A204.1 (cell line): ENCODE measurements at regions not wholly inside any gene's neighbourhood (a gene's known extent, or its start where the extent isn't known, plus 50 kb on each side); places are given as distances from the start of the nearest gene placed in this dataset.
"Not testable (repeated sequence)": the region's sequence is repeated elsewhere in the genome, so short reads cannot be mapped to it uniquely, and the experiment has no call there.

ENCODE experiments used
- FAIRE-seq: peaks from 2 replicates; lab custom pipeline; 2012; peaks lifted over from hg19 to GRCh38; lab: Jason Lieb, UNC

- no peak for FAIRE-seq
These were observed 111.3 kb upstream of the NDUFV2 start for GRCh38 chr18:8991155-8991554.

GRCh38 chr18:8992500-8992899, 110.0 kb upstream of the NDUFV2 start:
- FAIRE-seq, result not testable (repeated sequence)

- no peak for FAIRE-seq
These were observed 107.9 kb upstream of the NDUFV2 start for GRCh38 chr18:8994603-8995002.

GRCh38 chr18:8995096-8995495, 107.4 kb upstream of the NDUFV2 start:
- no peak for FAIRE-seq

- no peak for FAIRE-seq
These were observed 105.6 kb upstream of the NDUFV2 start for GRCh38 chr18:8996771-8997432.

- FAIRE-seq, result no peak
These were observed 104.9 kb upstream of the NDUFV2 start for GRCh38 chr18:8997634-8998033.

- FAIRE-seq, result no peak
These were observed 103.8 kb upstream of the NDUFV2 start for GRCh38 chr18:8998481-8999217.

GRCh38 chr18:8999872-9000271, 102.6 kb upstream of the NDUFV2 start:
- no peak for FAIRE-seq

- no peak for FAIRE-seq
These were observed 101.8 kb upstream of the NDUFV2 start for GRCh38 chr18:9000733-9001132.

GRCh38 chr18:9001209-9001608, 101.3 kb upstream of the NDUFV2 start:
- no peak for FAIRE-seq

GRCh38 chr18:9003406-9004100, 98.9 kb upstream of the NDUFV2 start:
- peak; percentile 47 for FAIRE-seq

GRCh38 chr18:9004308-9004707, 98.2 kb upstream of the NDUFV2 start:
- not testable (repeated sequence) for FAIRE-seq

- not testable (repeated sequence) for FAIRE-seq
These were observed 94.8 kb upstream of the NDUFV2 start for GRCh38 chr18:9007700-9008099.

GRCh38 chr18:9008200-9008708, 94.2 kb upstream of the NDUFV2 start:
- FAIRE-seq, result no peak

GRCh38 chr18:9008709-9009635, 93.5 kb upstream of the NDUFV2 start:
- FAIRE-seq, result no peak

- no peak for FAIRE-seq
These were observed 92.6 kb upstream of the NDUFV2 start for GRCh38 chr18:9009703-9010488.

- no peak for FAIRE-seq
These were observed 91.1 kb upstream of the NDUFV2 start for GRCh38 chr18:9011431-9011830.

GRCh38 chr18:9013926-9014373, 88.5 kb upstream of the NDUFV2 start:
- FAIRE-seq, result no peak

GRCh38 chr18:9015689-9016088, 86.8 kb upstream of the NDUFV2 start:
- no peak for FAIRE-seq

GRCh38 chr18:9016633-9017166, 85.8 kb upstream of the NDUFV2 start:
- no peak for FAIRE-seq
